GM10248 (cell line): ENCODE measurements at regions not wholly inside any gene's neighbourhood (a gene's known extent, or its start where the extent isn't known, plus 50 kb on each side); places are given as distances from the start of the nearest gene placed in this dataset.

Experiments
- CTCF ChIA-PET: fragments of 300-600 bp; sonication (Branson Sonifier 250); formaldehyde crosslinking; extraction: SDS; loops from one replicate; lab custom pipeline; 2021; ENCODE audit warnings: antibody characterized with exemption; lab: Yijun Ruan, JAX
- POLR2A ChIA-PET: fragments of 350-650 bp; sonication (Branson Sonifier 250); formaldehyde crosslinking; extraction: SDS; loops from one replicate; lab custom pipeline; 2020; ENCODE audit warnings: antibody characterized with exemption; lab: Yijun Ruan, JAX
- DNase-seq: peaks from one replicate; pipeline ENCODE4 v3.0.0; 2012; ENCODE audit errors: extremely low spot score
- CTCF ChIP-seq: IDR thresholded peaks from 2 replicates; pipeline ENCODE4 v1.5.1; 2012; ENCODE audit warnings: mild to moderate bottlenecking, low read depth; ENCODE audit errors: extremely low read depth, missing control alignments, control extremely low read depth

GRCh38 chr9:17846948-17847655 is 268.2 kb downstream of the SH3GL2 start:
- ChIA-PET POLR2A (no interaction called here), CTCF (no interaction called here)
- no peak for DNase-seq
- TF ChIP-seq CTCF: no peak

- no peak for TF ChIP-seq CTCF
- POLR2A ChIA-PET: no interaction called here
- CTCF ChIA-PET: no interaction called here
- DNase-seq: no peak
Observed at GRCh38 chr9:17847908-17848307, 269.0 kb downstream of the SH3GL2 start.

GRCh38 chr9:17852108-17852507 is 273.2 kb downstream of the SH3GL2 start:
- ChIA-PET POLR2A (no interaction called here), CTCF (no interaction called here)
- DNase-seq: no peak
- TF ChIP-seq CTCF: no peak

GRCh38 chr9:17854487-17854886 is 275.6 kb downstream of the SH3GL2 start:
- TF ChIP-seq CTCF: no peak
- POLR2A ChIA-PET: no interaction called here
- no peak for DNase-seq
- CTCF ChIA-PET: no interaction called here

GRCh38 chr9:17856995-17857394 is 278.1 kb downstream of the SH3GL2 start:
- ChIA-PET POLR2A (no interaction called here), CTCF (no interaction called here)
- DNase-seq: no peak
- TF ChIP-seq CTCF: no peak

GRCh38 chr9:17859228-17859627 is 280.4 kb downstream of the SH3GL2 start:
- TF ChIP-seq CTCF: no peak
- CTCF ChIA-PET: interaction anchor here (1.2 to 1.4 kb wide), 2 partner anchors 9 to 48 kb away, joined by 5 to 6 read pairs; no protein-coding TSS in a partner anchor
- POLR2A ChIA-PET: no interaction called here
- DNase-seq: no peak
